ENCODE measurements at regions not wholly inside any gene's neighbourhood (a gene's known extent, or its start where the extent isn't known, plus 50 kb on each side); places are given as distances from the start of the nearest gene placed in this dataset.

GRCh38 chr18:75122334-75122958, 86.5 kb downstream of the PTGR3 start:
- Histone ChIP-seq H3K23ac (ENCODE audit: low read length in 2 of 2) (no peak overlapping the region), H3K9ac (ENCODE audit: low read length) (no peak overlapping the region), H2AFZ (ENCODE audit: low read depth, low read length) (no peak overlapping the region), H2BK15ac (ENCODE audit: low read depth, poor library complexity, severe bottlenecking) (no peak overlapping the region), H2BK12ac (ENCODE audit: low read length in 2 of 2) (no peak overlapping the region), H2AK5ac (ENCODE audit: low read length, severe bottlenecking) (no peak overlapping the region), H2BK120ac (ENCODE audit: low read depth, low read length) (no peak overlapping the region), H3K4me1 (ENCODE audit: control insufficient read depth, insufficient read depth, low read depth, low read length) (peaks cover 2% of the 10 kb centered on the region), H4K8ac (ENCODE audit: low read length) (no peak overlapping the region), H3K18ac (ENCODE audit: low read depth in 1 of 2, low read length in 2 of 2) (no peak overlapping the region), H3K4me3 (ENCODE audit: insufficient read depth in 1 of 2, low read depth in 1 of 2, low read length in 2 of 2) (no peak overlapping the region), H3K79me1 (replicated peaks; ENCODE audit: low read length, poor library complexity, severe bottlenecking) (no peaks in the 10 kb centered on the region), H4K91ac (ENCODE audit: low read length) (no peak overlapping the region), H3K27me3 (ENCODE audit: control insufficient read depth in 1 of 2, insufficient read depth in 1 of 2, low read length in 2 of 2) (peaks cover 5 to 8% of the 10 kb centered on the region in 2 experiments), H3K27ac (ENCODE audit: low read length, poor library complexity, severe bottlenecking) (no peak overlapping the region), H3K14ac (ENCODE audit: low read length in 2 of 2) (no peak overlapping the region), H3K4ac (ENCODE audit: low read depth in 1 of 2, low read length in 2 of 2) (no peak overlapping the region), H3K36me3 (ENCODE audit: control insufficient read depth in 1 of 2, insufficient read depth in 2 of 2, low read depth in 1 of 2, low read length in 2 of 2) (no peaks in the 10 kb centered on the region), H3K4me2 (ENCODE audit: low read length, poor library complexity, severe bottlenecking) (no peak overlapping the region), H3K9me3 (ENCODE audit: control insufficient read depth, low read length) (no peaks in the 10 kb centered on the region), H2BK5ac (ENCODE audit: low read depth, low read length, poor library complexity, severe bottlenecking) (no peak overlapping the region)
- 86% methylated on average over 5 of the region's 7 CpGs for WGBS
- no peak for DNase-seq

GRCh38 chr18:75121266-75121665, 87.7 kb downstream of the PTGR3 start:
- no peak for DNase-seq
- Histone ChIP-seq H4K8ac (ENCODE audit: low read length) (no peak overlapping the region), H2BK12ac (ENCODE audit: low read length in 2 of 2) (no peak overlapping the region), H3K14ac (ENCODE audit: low read length in 2 of 2) (no peak overlapping the region), H3K4me2 (ENCODE audit: low read length, poor library complexity, severe bottlenecking) (no peak overlapping the region), H2AFZ (ENCODE audit: low read depth, low read length) (no peak overlapping the region), H2BK15ac (ENCODE audit: low read depth, poor library complexity, severe bottlenecking) (no peak overlapping the region), H3K4ac (ENCODE audit: low read depth in 1 of 2, low read length in 2 of 2) (no peak overlapping the region), H2BK120ac (ENCODE audit: low read depth, low read length) (no peak overlapping the region), H3K9me3 (ENCODE audit: control insufficient read depth, low read length) (no peaks in the 10 kb centered on the region), H3K36me3 (ENCODE audit: control insufficient read depth in 1 of 2, insufficient read depth in 2 of 2, low read depth in 1 of 2, low read length in 2 of 2) (no peaks in the 10 kb centered on the region), H3K4me1 (ENCODE audit: control insufficient read depth, insufficient read depth, low read depth, low read length) (no peaks in the 10 kb centered on the region), H3K9ac (ENCODE audit: low read length) (no peak overlapping the region), H2AK5ac (ENCODE audit: low read length, severe bottlenecking) (no peak overlapping the region), H3K79me1 (replicated peaks; ENCODE audit: low read length, poor library complexity, severe bottlenecking) (no peaks in the 10 kb centered on the region), H3K18ac (ENCODE audit: low read depth in 1 of 2, low read length in 2 of 2) (no peak overlapping the region), H2BK5ac (ENCODE audit: low read depth, low read length, poor library complexity, severe bottlenecking) (no peak overlapping the region), H3K4me3 (ENCODE audit: insufficient read depth in 1 of 2, low read depth in 1 of 2, low read length in 2 of 2) (no peak overlapping the region), H3K27ac (ENCODE audit: low read length, poor library complexity, severe bottlenecking) (no peak overlapping the region), H3K27me3 (ENCODE audit: control insufficient read depth in 1 of 2, insufficient read depth in 1 of 2, low read length in 2 of 2) (peaks cover 8% of the 10 kb centered on the region in 2 experiments), H3K23ac (ENCODE audit: low read length in 2 of 2) (no peak overlapping the region), H4K91ac (ENCODE audit: low read length) (no peak overlapping the region)
- WGBS, result 95% methylated on average over 3 of the region's 3 CpGs

GRCh38 chr18:75120521-75120920, 88.4 kb downstream of the PTGR3 start:
- WGBS, result 80% methylated on average over 13 of the region's 13 CpGs

GRCh38 chr18:75116809-75117208, 92.1 kb downstream of the PTGR3 start:
- 94% methylated on average over 5 of the region's 5 CpGs for WGBS
- no peak overlapping the region for H3K4me2 ChIP-seq (ENCODE audit: low read length, poor library complexity, severe bottlenecking)
- H2BK15ac ChIP-seq (ENCODE audit: low read depth, poor library complexity, severe bottlenecking), result no peak overlapping the region
- no peak overlapping the region for H3K4ac ChIP-seq (ENCODE audit: low read depth in 1 of 2, low read length in 2 of 2)
- no peak for DNase-seq
- H3K9ac ChIP-seq (ENCODE audit: low read length), result no peak overlapping the region
- H3K4me3 ChIP-seq (ENCODE audit: insufficient read depth in 1 of 2, low read depth in 1 of 2, low read length in 2 of 2), result no peak overlapping the region
- H3K9me3 ChIP-seq (ENCODE audit: control insufficient read depth, low read length), result no peaks in the 10 kb centered on the region
- H3K79me1 ChIP-seq (replicated peaks; ENCODE audit: low read length, poor library complexity, severe bottlenecking), result no peaks in the 10 kb centered on the region
- no peak overlapping the region for H4K8ac ChIP-seq (ENCODE audit: low read length)
- no peaks in the 10 kb centered on the region for H3K4me1 ChIP-seq (ENCODE audit: control insufficient read depth, insufficient read depth, low read depth, low read length)
- no peak overlapping the region for H2AK5ac ChIP-seq (ENCODE audit: low read length, severe bottlenecking)
- no peaks in the 10 kb centered on the region for H3K36me3 ChIP-seq (ENCODE audit: control insufficient read depth in 1 of 2, insufficient read depth in 2 of 2, low read depth in 1 of 2, low read length in 2 of 2)
- no peak overlapping the region for H4K91ac ChIP-seq (ENCODE audit: low read length)
- H3K27me3 ChIP-seq (ENCODE audit: control insufficient read depth in 1 of 2, insufficient read depth in 1 of 2, low read length in 2 of 2), result peaks cover 8 to 11% of the 10 kb centered on the region in 2 experiments
- H2BK120ac ChIP-seq (ENCODE audit: low read depth, low read length), result no peak overlapping the region
- H2AFZ ChIP-seq (ENCODE audit: low read depth, low read length), result no peak overlapping the region
- no peak overlapping the region for H3K14ac ChIP-seq (ENCODE audit: low read length in 2 of 2)
- no peak overlapping the region for H3K18ac ChIP-seq (ENCODE audit: low read depth in 1 of 2, low read length in 2 of 2)
- H3K27ac ChIP-seq (ENCODE audit: low read length, poor library complexity, severe bottlenecking), result no peak overlapping the region
- no peak overlapping the region for H3K23ac ChIP-seq (ENCODE audit: low read length in 2 of 2)
- no peak overlapping the region for H2BK12ac ChIP-seq (ENCODE audit: low read length in 2 of 2)
- no peak overlapping the region for H2BK5ac ChIP-seq (ENCODE audit: low read depth, low read length, poor library complexity, severe bottlenecking)

More at GRCh38 chr18:75120521-75120920, 88.4 kb downstream of the PTGR3 start:
- H2BK120ac ChIP-seq (ENCODE audit: low read depth, low read length), result no peak overlapping the region
- no peak overlapping the region for H3K14ac ChIP-seq (ENCODE audit: low read length in 2 of 2)
- no peak overlapping the region for H2AFZ ChIP-seq (ENCODE audit: low read depth, low read length)
- H4K91ac ChIP-seq (ENCODE audit: low read length), result no peak overlapping the region
- no peak overlapping the region for H2AK5ac ChIP-seq (ENCODE audit: low read length, severe bottlenecking)
- H3K9me3 ChIP-seq (ENCODE audit: control insufficient read depth, low read length), result no peaks in the 10 kb centered on the region
- no peaks in the 10 kb centered on the region for H3K79me1 ChIP-seq (replicated peaks; ENCODE audit: low read length, poor library complexity, severe bottlenecking)
- H3K4ac ChIP-seq (ENCODE audit: low read depth in 1 of 2, low read length in 2 of 2), result no peak overlapping the region
- no peak overlapping the region for H3K9ac ChIP-seq (ENCODE audit: low read length)
- no peak overlapping the region for H2BK5ac ChIP-seq (ENCODE audit: low read depth, low read length, poor library complexity, severe bottlenecking)
- H2BK15ac ChIP-seq (ENCODE audit: low read depth, poor library complexity, severe bottlenecking), result no peak overlapping the region
- H3K18ac ChIP-seq (ENCODE audit: low read depth in 1 of 2, low read length in 2 of 2), result no peak overlapping the region
- no peaks in the 10 kb centered on the region for H3K36me3 ChIP-seq (ENCODE audit: control insufficient read depth in 1 of 2, insufficient read depth in 2 of 2, low read depth in 1 of 2, low read length in 2 of 2)
- DNase-seq, result no peak
- H3K27me3 ChIP-seq (ENCODE audit: control insufficient read depth in 1 of 2, insufficient read depth in 1 of 2, low read length in 2 of 2), result peaks cover 8 to 10% of the 10 kb centered on the region in 2 experiments
- no peak overlapping the region for H4K8ac ChIP-seq (ENCODE audit: low read length)
- H2BK12ac ChIP-seq (ENCODE audit: low read length in 2 of 2), result no peak overlapping the region
- H3K4me1 ChIP-seq (ENCODE audit: control insufficient read depth, insufficient read depth, low read depth, low read length), result no peaks in the 10 kb centered on the region
- H3K23ac ChIP-seq (ENCODE audit: low read length in 2 of 2), result no peak overlapping the region
- no peak overlapping the region for H3K4me3 ChIP-seq (ENCODE audit: insufficient read depth in 1 of 2, low read depth in 1 of 2, low read length in 2 of 2)
- H3K27ac ChIP-seq (ENCODE audit: low read length, poor library complexity, severe bottlenecking), result no peak overlapping the region
- H3K4me2 ChIP-seq (ENCODE audit: low read length, poor library complexity, severe bottlenecking), result no peak overlapping the region

All from mesenchymal stem cell (in vitro differentiated cells and primary cell).